ENCODE measurements at regions not wholly inside any gene's neighbourhood (a gene's known extent, or its start where the extent isn't known, plus 50 kb on each side); places are given as distances from the start of the nearest gene placed in this dataset.

DNA sequence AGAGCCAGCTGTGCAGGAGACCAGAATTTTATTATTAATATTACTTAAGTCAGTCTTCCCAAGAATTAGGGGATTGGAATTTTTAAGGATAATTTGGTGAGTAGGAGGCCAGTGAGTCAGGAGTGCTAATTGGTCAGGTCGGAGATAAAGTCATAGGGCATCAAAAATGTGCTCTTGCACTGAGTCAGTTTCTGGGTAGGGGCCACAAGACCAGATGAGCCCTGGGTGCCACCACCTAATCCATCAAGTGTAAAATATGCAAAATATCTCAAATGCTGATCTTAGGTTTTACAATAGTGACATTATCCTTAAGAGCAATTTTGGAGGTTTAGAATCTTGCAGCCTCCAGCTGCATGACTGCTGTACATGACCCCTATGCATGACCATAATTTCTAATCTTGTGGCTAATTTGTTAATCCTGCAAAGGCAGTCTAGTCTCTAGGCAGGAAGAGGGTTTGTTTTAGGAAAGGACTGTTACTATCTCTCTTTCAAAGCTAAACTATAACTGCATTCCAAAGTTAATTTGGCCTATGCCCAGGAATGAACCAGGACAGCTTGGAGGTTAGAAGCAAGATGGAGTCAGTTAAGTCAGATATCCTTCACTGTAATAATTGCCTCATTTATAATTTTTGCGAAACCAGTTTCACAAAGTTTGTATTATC, 215.9 kb downstream of the RNF152 start:
- ChIA-PET POLR2A (no interaction called here), CTCF (no interaction called here)

DNA sequence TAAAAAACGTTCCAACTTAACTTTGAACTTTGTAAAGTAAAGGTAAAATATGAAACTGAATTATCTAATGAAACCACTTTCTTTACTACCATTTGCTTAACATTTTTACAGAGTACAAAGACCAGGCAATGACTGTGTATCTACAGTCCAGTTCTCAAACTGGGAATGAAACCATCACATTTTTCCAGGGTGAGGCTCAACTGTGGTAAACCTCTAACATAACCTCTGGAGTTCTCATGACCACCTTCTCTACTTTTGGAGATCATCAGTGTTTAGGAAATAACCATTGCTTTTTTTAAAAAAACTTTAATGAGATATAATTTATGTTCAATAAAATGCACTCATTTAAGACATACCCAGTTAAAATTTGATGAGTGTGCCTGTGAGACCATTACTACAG, 223.5 kb downstream of the RNF152 start:
- CTCF ChIA-PET = no interaction called here
- POLR2A ChIA-PET = no interaction called here
- TF ChIP-seq, protein P1, sequence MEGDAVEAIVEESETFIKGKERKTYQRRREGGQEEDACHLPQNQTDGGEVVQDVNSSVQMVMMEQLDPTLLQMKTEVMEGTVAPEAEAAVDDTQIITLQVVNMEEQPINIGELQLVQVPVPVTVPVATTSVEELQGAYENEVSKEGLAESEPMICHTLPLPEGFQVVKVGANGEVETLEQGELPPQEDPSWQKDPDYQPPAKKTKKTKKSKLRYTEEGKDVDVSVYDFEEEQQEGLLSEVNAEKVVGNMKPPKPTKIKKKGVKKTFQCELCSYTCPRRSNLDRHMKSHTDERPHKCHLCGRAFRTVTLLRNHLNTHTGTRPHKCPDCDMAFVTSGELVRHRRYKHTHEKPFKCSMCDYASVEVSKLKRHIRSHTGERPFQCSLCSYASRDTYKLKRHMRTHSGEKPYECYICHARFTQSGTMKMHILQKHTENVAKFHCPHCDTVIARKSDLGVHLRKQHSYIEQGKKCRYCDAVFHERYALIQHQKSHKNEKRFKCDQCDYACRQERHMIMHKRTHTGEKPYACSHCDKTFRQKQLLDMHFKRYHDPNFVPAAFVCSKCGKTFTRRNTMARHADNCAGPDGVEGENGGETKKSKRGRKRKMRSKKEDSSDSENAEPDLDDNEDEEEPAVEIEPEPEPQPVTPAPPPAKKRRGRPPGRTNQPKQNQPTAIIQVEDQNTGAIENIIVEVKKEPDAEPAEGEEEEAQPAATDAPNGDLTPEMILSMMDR (IDR thresholded peaks at IDR 0.05; ENCODE audit: control extremely low read depth, extremely low read depth, low read depth, missing control alignments) = no peak
- DNase-seq (ENCODE audit: extremely low spot score) = no peak

More for the DNA sequence above, 215.9 kb downstream of the RNF152 start:
- TF ChIP-seq, protein P1 (IDR thresholded peaks at IDR 0.05; ENCODE audit: control extremely low read depth, extremely low read depth, low read depth, missing control alignments) = no peak
- no peak for DNase-seq (ENCODE audit: extremely low spot score)

DNA sequence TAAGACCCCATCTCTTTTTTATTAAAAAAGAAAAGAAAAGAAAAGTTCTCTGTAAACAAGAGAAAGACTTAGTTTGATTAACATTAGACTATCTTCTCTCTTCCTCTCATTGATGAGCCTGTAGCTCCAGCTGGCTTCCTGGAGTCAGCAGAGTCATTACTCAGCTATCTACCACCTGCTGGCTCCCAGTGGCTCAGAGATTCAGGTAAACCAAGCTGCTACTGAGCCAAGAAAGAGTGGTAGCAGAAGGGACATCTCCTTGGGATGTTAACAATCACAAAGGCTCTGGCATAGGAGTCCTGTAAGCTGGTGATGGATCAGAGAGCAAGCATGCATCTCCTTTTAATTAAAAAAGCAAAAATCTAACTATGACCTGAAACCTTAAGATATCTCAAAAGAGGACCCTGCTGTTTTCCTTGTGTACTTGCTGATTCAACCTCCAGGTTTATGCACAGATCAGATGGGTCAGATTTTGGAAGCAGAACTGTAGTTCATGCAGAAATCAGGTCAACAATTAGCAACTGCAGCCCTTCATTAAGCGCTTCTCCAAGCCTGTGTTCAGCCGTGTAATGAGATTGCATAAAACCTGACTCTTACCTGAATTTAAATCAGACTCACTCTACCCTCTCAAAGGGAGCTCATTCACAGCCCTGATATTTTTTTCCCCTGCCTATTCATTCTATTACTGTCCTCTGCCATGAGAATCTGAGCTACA, 225.8 kb downstream of the RNF152 start:
- CTCF ChIA-PET = interaction anchor here (0.8 to 1.0 kb wide), 2 partner anchors 11 to 17 kb away, joined by 3 read pairs; no protein-coding TSS in a partner anchor
- no peak for DNase-seq (ENCODE audit: extremely low spot score)
- POLR2A ChIA-PET = no interaction called here
- TF ChIP-seq, protein P1 (IDR thresholded peaks at IDR 0.05; ENCODE audit: control extremely low read depth, extremely low read depth, low read depth, missing control alignments) = no peak

DNA sequence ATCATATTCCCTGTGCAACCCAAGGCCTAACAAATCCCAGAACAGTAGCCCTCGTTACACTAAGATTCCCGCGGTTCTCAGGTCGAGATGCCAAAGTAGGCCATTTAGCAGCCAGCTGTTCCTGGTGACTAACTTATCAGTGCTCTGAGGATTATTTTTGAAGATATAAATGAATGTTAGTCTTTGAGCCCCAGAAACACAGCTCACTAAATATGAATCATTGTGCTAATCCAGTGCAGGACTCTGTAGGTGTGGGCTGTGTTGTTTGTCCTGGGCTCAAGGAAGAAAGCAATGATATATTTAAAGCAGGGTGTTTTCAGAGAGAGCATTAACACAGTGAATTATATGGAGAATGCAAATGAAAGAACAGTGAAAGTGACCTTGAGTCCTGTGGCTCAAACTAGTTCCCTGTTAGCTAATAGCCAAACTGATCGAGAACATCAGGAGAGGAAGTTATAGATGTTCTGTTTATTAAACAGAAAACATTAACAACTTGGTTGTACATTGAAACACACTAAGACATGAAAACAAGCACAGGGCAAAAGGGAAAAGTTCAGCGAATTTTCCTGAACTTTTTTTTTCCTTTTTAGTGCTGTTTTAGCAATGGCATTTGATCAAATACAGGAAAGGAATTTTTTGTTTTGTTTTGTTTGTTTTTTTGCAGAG, 228.3 kb downstream of the RNF152 start:
- CTCF ChIA-PET = no interaction called here

DNA sequence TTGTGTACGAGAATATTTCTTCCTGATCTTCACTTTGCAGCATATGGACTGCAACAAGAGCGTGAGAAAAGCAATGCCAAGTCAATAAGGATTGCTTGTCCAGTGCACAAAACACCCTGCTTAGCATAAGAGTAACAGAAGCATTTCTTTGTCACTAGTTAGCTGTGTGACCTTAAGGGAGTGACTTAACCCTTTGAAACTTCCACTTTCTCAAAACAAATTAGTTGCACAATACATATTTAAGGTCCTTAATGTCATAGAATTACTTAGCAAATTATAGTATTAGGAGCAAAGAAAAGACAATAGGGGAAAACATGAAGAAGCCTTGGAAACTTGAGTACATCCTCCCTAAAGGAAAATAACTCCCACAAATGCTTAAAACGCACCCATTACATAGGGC, 230.1 kb downstream of the RNF152 start:
- ChIA-PET POLR2A (no interaction called here), CTCF (no interaction called here)

More for the DNA sequence above, 228.3 kb downstream of the RNF152 start:
- DNase-seq (ENCODE audit: extremely low spot score) = no peak
- POLR2A ChIA-PET = no interaction called here
- TF ChIP-seq, protein P1 (IDR thresholded peaks at IDR 0.05; ENCODE audit: control extremely low read depth, extremely low read depth, low read depth, missing control alignments) = no peak

DNA sequence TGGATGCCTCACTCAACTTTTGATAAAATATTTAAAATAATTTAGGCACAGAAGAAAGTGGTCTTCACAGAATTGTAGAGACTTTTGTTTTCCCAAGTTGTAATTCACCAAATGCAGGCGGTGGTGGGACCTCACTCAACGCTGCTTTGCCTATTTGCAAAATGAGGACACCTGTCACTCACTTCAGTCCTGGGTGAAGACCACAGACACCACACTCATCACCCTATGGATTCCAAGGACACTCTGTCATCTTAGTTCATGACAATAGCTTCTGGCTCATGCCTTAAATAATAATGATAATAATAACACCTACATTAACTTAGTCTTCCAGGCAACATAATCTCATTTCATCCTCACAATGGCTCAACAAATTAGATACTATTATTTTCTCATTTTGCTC, 234.4 kb downstream of the RNF152 start:
- DNase-seq (ENCODE audit: extremely low spot score) = no peak
- TF ChIP-seq, protein P1 (IDR thresholded peaks at IDR 0.05; ENCODE audit: control extremely low read depth, extremely low read depth, low read depth, missing control alignments) = no peak
- POLR2A ChIA-PET = no interaction called here
- CTCF ChIA-PET = no interaction called here

More for the DNA sequence above, 230.1 kb downstream of the RNF152 start:
- TF ChIP-seq, protein P1 (IDR thresholded peaks at IDR 0.05; ENCODE audit: control extremely low read depth, extremely low read depth, low read depth, missing control alignments) = no peak
- no peak for DNase-seq (ENCODE audit: extremely low spot score)

Data from GM10248 (cell line).